NCI-H524 treated with DMSO at 0.1 percent for 48 hours (cell line): ENCODE measurements at regions not wholly inside any gene's neighbourhood (a gene's known extent, or its start where the extent isn't known, plus 50 kb on each side); places are given as distances from the start of the nearest gene placed in this dataset.

Experiments
- DNase-seq: peaks from one replicate; lab custom pipeline; 2025; lab: John Stamatoyannopoulos, UW

- DNase-seq: no peak
Measured at GRCh38 chr1:47630346-47630745, 192.5 kb downstream of the FOXD2 start.

GRCh38 chr1:47631411-47631995 is 193.7 kb downstream of the FOXD2 start:
- DNase-seq: no peak

- DNase-seq: no peak
Measured at GRCh38 chr1:47635111-47635510, 197.3 kb downstream of the FOXD2 start.

- no peak for DNase-seq
Measured at GRCh38 chr1:47635597-47635996, 197.8 kb downstream of the FOXD2 start.

DNA sequence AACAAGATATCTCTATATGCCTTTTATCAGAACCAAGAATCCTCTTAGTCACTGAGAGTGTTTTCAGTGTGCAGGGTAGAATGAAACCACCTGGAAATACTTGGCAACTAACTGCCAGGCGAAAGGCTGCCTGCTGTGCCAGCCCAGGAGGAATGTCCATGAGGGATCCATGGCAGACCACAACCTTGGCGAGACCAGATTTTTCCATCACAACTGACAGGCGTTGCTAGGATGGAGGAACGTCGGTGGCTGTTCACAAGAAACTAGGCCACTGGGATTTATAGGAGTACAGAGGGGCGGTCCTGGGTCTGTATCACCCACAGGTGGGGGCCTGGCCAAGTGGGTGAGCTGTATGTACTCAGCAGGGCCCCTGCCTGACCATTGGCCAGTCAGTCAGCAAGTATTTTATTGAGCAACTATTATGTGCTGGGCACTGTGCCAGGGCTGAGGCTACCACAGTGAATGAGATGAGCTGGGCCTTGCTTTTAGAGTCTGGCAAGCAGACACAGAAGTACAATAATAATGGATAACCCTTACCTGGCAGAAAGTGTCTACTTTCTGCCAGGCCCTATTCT is 199.4 kb downstream of the FOXD2 start:
- DNase-seq: no peak

- no peak for DNase-seq
Measured at GRCh38 chr1:47638240-47638639, 200.4 kb downstream of the FOXD2 start.

DNA sequence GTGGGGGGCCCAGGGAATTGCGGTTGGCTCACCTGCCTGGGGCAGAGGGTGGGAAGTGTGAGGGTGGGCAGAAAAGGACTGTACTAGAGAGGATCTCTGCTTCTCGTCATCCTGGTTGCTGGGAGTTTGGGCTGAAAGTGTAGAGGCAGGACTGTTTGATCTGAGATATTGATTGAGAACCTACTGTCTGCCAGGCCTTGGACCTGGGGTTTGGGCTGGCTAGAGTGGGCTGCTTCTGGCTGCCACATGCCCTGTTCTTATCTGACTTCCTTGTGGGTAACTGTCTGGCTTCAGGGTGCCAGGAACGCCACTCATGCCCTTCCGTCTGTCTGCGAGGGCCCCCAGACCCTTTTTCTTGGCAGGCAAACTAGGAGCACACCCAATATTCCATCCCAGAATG is 200.9 kb downstream of the FOXD2 start:
- DNase-seq: no peak

DNA sequence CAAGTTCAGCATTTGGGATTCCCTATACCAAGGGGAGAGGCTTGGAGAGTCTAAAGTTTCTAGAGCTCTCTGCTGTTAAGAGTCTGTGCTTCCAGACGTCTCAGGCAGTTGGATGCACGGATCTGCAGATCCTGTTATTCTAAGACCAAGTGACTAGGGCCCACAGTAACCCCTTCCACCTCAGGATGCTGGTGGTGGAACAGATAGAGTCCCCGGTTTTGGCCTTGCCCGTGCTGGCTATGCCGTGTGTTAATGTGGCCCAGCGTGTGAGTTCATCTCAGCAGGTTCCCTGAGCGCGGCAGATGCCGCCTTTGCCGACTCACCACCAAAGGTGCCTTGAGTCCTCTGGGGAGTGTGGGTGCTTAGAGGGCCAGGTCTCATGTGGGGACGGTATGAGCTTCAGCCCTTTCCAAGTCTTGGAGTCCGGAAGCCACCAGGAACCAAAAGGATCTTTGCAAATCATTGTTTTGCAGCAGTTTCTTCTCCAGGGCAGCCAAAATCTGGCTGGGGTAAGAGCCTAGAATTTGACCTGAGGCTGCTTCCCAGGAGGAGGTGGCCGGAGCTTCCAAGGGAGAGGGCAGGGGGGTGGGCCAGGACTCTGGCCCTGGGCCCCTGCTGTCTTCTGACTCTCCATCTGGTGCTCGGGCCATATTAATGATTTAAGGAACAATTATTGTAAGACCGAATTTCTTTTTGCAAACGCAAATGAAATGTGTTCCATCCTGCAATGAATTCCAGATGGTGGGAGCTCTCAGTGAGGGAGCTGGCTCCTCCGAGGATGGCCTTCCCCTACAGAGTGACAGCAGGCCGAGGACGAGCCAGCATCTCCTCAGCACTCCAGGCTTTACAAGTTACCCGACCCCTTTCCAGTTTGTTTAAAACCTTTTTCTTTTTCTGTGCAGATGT is 205.7 kb downstream of the FOXD2 start:
- DNase-seq: no peak

GRCh38 chr1:47644212-47644573 is 206.3 kb downstream of the FOXD2 start:
- no peak for DNase-seq

GRCh38 chr1:47645151-47645550 is 207.3 kb downstream of the FOXD2 start:
- no peak for DNase-seq

GRCh38 chr1:47646676-47647075 is 208.8 kb downstream of the FOXD2 start:
- DNase-seq: no peak

DNA sequence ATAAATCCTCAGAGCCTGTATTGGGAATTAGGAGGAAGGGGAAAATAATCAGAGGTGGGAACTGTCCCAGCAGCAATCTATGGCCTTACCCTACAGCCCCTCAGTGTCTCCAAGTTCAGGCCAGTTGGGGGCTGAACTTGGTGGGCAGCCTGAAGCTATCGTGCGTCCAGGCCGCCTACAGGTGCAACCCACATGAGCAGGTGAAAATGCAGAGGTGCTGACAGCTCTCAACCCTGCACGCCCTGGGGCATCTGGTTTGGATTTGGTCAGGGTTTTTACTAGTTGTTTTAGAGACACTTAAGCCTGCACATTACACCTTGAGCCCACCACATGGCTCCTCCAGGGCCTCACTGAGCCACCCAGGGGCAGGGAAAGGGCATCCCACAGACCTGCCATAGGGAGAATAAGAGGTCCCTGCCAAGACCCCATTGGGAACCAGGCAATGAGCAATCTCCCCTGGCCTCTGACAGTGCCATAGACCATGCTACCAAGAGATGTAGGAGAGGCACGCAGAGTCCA is 209.5 kb downstream of the FOXD2 start:
- DNase-seq: no peak

- no peak for DNase-seq
Measured at GRCh38 chr1:47650205-47650604, 212.4 kb downstream of the FOXD2 start.

GRCh38 chr1:47650611-47651010 is 212.8 kb downstream of the FOXD2 start:
- DNase-seq: no peak

DNA sequence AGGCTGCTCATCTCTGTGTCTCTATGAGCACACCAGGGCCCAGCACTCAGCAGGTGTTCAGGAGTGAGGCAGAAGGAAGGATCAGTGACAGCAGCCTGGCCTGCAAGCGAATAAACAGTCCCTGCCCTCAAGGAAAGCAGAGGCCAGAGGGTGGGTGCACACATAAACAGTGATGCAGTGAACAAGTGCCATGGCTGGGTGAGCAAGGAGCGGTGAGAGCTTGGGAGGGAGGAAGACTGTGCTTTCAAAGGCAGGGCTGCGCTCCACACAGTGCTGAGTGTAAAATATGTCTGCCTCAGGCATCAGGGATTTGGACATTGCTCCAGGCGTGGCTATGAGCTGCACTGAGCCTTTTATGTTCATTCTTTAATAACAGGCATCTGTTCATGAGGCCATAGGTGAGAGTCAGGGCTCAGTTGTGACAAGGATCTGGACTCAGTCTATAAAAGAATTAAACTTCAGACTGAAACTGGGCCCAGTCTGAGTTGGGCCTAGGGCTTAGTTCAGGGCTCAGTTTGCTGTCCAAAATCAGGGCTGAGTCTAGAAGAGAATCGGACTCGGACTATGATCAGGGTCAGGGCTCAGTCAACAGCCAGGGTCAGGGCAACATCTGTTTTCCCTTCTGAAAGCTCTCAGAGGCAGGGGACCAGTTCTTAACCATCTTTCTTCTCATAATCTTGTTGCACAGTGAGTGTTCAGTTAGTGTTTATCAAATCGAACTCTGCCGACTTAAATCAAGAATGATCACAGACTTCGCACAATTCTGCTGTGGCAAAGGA is 213.7 kb downstream of the FOXD2 start:
- DNase-seq: no peak

- DNase-seq: no peak
Measured at GRCh38 chr1:47655521-47656300, 217.9 kb downstream of the FOXD2 start.

DNA sequence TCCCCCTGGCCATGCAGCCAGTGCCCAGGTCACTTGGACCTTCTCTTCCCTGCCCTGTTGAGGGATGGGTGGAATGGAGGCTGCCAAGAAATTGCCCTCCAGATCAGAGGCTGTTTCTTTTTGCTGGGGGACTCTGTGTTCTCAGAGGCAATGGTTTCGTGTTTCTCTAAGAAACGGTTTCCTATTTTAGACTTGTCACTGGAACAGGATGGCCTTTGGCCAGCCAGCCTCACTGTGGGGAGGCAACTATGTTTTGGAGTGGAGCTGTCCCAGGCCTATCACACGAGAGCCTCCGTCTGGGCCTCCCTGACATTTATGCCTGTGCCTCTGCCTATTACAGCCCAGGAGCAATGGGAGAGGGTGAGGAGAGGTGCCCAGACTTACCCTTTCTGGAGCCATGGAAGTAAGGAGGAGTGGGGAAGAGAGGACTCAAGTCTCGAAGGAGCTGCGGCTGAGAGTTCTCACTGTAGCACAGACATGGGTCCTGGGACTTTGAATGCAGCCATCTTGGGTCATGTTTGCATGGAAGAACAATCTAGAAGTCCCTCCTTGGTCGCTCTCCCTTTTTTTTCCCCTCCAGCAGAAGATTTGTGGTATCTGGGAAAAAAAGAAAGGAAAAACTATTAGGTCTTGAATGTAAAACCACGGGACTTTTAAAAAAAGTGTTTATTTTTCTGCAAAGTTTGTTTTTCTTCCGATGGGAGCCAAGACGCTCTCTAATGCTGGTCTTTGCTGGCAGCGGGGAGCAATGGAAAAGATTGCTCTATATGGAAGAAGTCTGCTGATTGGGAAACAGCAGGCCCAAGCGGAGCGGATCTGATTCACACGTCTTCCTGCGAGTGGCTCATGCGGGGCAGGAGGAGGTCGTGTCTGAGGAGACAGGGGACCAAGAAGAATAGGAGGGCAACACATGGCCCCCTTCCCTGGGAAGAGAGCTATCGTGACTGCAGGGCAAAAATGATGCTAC is 219.2 kb downstream of the FOXD2 start:
- DNase-seq: no peak

DNA sequence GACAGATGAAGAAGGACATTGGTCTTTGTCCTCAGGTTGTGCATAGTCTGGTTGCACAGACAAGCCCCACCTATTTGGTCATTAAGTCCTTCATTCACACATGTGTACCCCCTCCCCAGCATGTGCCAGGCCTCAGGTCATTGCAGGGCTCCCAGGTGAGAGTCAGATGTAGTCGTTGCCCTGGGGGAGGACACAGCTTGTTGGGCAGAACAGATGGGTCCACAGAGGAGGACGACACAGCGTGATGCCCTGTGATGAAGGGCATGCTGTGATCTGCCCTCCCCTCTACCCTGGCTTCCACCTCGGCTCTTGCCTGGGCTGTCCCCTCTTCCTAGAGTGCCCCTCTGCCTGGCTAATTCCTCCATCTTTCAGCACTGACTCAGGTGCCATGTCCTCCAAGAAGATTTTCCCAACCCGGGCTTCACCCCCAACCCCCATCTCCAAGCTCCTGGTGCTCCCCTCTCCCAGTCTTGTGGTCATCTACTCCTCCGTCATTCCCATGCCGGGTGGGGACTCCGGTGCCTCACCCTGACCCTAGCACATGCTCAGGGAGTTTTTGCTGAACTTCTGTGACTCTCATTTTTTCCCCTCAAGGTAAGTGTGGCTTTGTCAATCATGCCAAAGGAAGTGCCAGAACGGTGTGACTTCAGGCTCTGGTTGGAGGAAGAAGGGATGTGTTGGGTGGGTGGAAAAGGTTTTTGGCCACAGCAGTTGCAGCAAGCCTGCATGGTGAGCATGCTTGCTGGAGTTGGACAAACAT is 220.5 kb downstream of the FOXD2 start:
- DNase-seq: no peak

GRCh38 chr1:47659146-47659545 is 221.3 kb downstream of the FOXD2 start:
- no peak for DNase-seq

DNA sequence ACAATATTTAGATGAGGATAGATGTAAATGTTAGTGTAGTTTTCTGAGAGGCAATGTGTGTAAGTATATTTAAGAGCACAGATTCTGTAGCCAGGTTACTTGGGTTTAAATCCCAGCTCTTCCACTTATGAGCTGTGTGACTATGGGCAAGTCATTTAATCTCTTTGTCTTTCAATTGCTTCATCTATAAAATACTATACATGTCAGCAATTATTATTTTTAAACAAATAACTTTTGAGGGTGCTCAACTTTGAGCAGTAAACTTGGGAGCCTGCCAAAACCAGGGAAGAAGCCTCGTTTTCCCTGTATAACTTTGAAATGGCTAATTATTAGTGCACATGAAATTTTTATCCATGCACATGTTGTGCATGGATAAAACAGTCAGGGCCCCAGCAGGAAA is 222.8 kb downstream of the FOXD2 start:
- DNase-seq: no peak
